ENCODE measurements at regions not wholly inside any gene's neighbourhood (a gene's known extent, or its start where the extent isn't known, plus 50 kb on each side); places are given as distances from the start of the nearest gene placed in this dataset.

- Histone ChIP-seq H3K27me3 (ENCODE audit: control insufficient read depth, low read length) (no peaks in the 10 kb centered on the region), H3K4me2 (ENCODE audit: low read length) (no peak overlapping the region), H3K9me3 (ENCODE audit: control insufficient read depth, insufficient read depth, low read length) (no peaks in the 10 kb centered on the region), H3F3A (ENCODE audit: control insufficient read depth, insufficient read depth) (no peaks in the 10 kb centered on the region), H3K36me3 (ENCODE audit: control insufficient read depth, low read length) (no peaks in the 10 kb centered on the region), H4K20me1 (ENCODE audit: control insufficient read depth, insufficient read depth, low read depth, low read length) (no peaks in the 10 kb centered on the region), H3K27ac (ENCODE audit: low read depth, low read length) (no peak overlapping the region), H3K79me2 (ENCODE audit: control insufficient read depth, low read length) (no peaks in the 10 kb centered on the region), H3K4me3 (ENCODE audit: low read length) (no peak overlapping the region), H3K9me2 (replicated peaks; ENCODE audit: control insufficient read depth, low read length) (no peaks in the 10 kb centered on the region), H3K4me1 (ENCODE audit: control insufficient read depth, low read length) (no peaks in the 10 kb centered on the region)
- TF ChIP-seq CTCF (IDR thresholded peaks at IDR 0.05; ENCODE audit: low read depth, low read length, poor library complexity, severe bottlenecking), result no peak
Observed at GRCh38 chr7:52700349-52700748, 335.1 kb upstream of the POM121L12 start.

GRCh38 chr7:52695973-52696595 lies 339.3 kb upstream of the POM121L12 start:
- H3K9me2 ChIP-seq (replicated peaks; ENCODE audit: control insufficient read depth, low read length), result no peaks in the 10 kb centered on the region
- H3K27me3 ChIP-seq (ENCODE audit: control insufficient read depth, low read length), result no peaks in the 10 kb centered on the region
- no peaks in the 10 kb centered on the region for H4K20me1 ChIP-seq (ENCODE audit: control insufficient read depth, insufficient read depth, low read depth, low read length)
- no peak overlapping the region for H3K4me3 ChIP-seq (ENCODE audit: low read length)
- no peak for TF ChIP-seq CTCF (IDR thresholded peaks at IDR 0.05; ENCODE audit: low read depth, low read length, poor library complexity, severe bottlenecking)
- no peak for TF ChIP-seq EZH2phosphoT487 (IDR thresholded peaks at IDR 0.05; ENCODE audit: borderline replicate concordance, low read length)
- no peaks in the 10 kb centered on the region for H3K36me3 ChIP-seq (ENCODE audit: control insufficient read depth, low read length)
- H3F3A ChIP-seq (ENCODE audit: control insufficient read depth, insufficient read depth), result no peaks in the 10 kb centered on the region
- H3K9me3 ChIP-seq (ENCODE audit: control insufficient read depth, insufficient read depth, low read length), result peaks cover 3% of the 10 kb centered on the region; the same call in 1 of the 2 replicates
- H3K27ac ChIP-seq (ENCODE audit: low read depth, low read length), result no peak overlapping the region
- H3K4me1 ChIP-seq (ENCODE audit: control insufficient read depth, low read length), result no peaks in the 10 kb centered on the region
- no peaks in the 10 kb centered on the region for H3K79me2 ChIP-seq (ENCODE audit: control insufficient read depth, low read length)
- H3K4me2 ChIP-seq (ENCODE audit: low read length), result no peak overlapping the region

- peaks cover 13% of the 10 kb centered on the region; the same call in 1 of the 2 replicates for H3K9me3 ChIP-seq (ENCODE audit: control insufficient read depth, insufficient read depth, low read length)
- no peaks in the 10 kb centered on the region for H4K20me1 ChIP-seq (ENCODE audit: control insufficient read depth, insufficient read depth, low read depth, low read length)
- H3K4me2 ChIP-seq (ENCODE audit: low read length), result no peak overlapping the region
- H3K36me3 ChIP-seq (ENCODE audit: control insufficient read depth, low read length), result no peaks in the 10 kb centered on the region
- H3F3A ChIP-seq (ENCODE audit: control insufficient read depth, insufficient read depth), result no peaks in the 10 kb centered on the region
- H3K9me2 ChIP-seq (replicated peaks; ENCODE audit: control insufficient read depth, low read length), result no peaks in the 10 kb centered on the region
- no peaks in the 10 kb centered on the region for H3K27me3 ChIP-seq (ENCODE audit: control insufficient read depth, low read length)
- no peak overlapping the region for H3K27ac ChIP-seq (ENCODE audit: low read depth, low read length)
- no peaks in the 10 kb centered on the region for H3K79me2 ChIP-seq (ENCODE audit: control insufficient read depth, low read length)
- H3K4me3 ChIP-seq (ENCODE audit: low read length), result no peak overlapping the region
- no peak for TF ChIP-seq EZH2phosphoT487 (IDR thresholded peaks at IDR 0.05; ENCODE audit: borderline replicate concordance, low read length)
- no peak for TF ChIP-seq CTCF (IDR thresholded peaks at IDR 0.05; ENCODE audit: low read depth, low read length, poor library complexity, severe bottlenecking)
- no peaks in the 10 kb centered on the region for H3K4me1 ChIP-seq (ENCODE audit: control insufficient read depth, low read length)
Observed at GRCh38 chr7:52691257-52691656, 344.2 kb upstream of the POM121L12 start.

Measured in DOHH2 (cell line).